A172 (cell line): ENCODE measurements at regions not wholly inside any gene's neighbourhood (a gene's known extent, or its start where the extent isn't known, plus 50 kb on each side); places are given as distances from the start of the nearest gene placed in this dataset.
A peak's percentile ranks its signal among the peaks of the same experiment; 100 is the strongest.

Experiments used
- DNase-seq: peaks from one replicate; pipeline ENCODE4 v3.0.0-alpha.2; 2015; ENCODE audit warnings: low spot score

GRCh38 chr11:103662880-103663279 lies 373.6 kb upstream of the DDI1 start:
- no peak for DNase-seq

GRCh38 chr11:103668859-103669258 lies 367.6 kb upstream of the DDI1 start:
- DNase-seq = no peak

GRCh38 chr11:103671143-103671651 lies 365.2 kb upstream of the DDI1 start:
- DNase-seq = no peak

DNA sequence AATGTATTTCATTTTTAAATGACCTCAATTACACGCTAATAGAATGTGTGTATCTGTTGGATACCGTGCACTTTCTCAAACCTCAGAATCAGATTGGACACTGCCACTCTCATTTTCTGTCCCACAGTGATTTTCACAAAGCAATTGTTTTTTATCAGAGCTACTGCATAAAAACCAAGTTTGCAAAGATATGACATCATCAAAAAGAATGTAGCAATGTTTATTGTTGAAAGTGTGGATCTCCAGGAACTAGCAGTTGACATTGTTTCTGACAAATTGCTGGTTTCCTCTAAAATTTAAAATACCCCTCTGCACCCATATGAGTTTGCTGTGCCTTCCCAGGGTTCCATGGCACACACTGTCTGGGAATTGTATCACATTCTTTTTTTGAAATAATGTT lies 362.7 kb upstream of the DDI1 start:
- DNase-seq = no peak

- DNase-seq = no peak
Observed at GRCh38 chr11:103676413-103676812, 360.0 kb upstream of the DDI1 start.

- no peak for DNase-seq
Observed at GRCh38 chr11:103680826-103681225, 355.6 kb upstream of the DDI1 start.

- DNase-seq = no peak
Observed at GRCh38 chr11:103681855-103682254, 354.6 kb upstream of the DDI1 start.

DNA sequence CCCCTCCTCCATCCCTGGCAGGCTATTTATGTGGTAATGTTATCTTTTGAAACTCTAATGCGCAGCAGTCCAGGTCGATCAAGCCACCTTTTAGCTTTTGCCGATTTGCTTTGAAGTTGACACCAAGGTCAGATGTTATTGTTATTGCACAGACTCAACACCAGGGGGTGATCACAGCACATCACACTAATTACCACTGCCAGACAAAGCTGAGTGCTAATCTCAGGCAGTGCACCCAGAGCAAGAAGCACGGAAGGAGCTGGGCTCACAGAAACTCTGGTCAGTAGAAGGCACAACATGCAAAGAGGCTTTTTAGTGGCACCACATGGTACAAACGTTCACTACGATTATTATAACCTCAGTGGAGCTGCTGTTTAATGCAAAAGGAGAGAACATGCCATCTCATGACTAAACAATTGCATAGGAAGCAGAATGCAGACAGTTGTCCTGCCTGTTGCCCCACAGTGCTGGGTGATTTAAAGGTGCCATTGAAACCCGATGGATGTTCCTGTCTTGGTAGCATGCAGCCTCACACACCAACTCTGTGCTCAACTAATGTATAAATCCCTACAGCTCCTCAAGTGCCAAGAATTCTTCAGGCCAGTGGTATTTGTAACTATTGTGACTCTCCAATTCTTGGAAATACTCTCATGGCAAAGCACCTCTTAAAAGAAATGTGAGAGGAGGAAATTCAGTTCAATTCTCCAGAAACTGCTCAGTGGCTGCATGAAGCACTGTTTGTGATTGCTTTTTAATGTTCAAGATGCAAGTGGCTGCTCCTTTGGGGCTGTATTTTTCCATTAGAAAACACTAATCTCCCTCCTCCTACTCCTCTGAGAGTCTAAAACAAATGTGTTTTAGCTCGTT lies 353.9 kb upstream of the DDI1 start:
- DNase-seq = peak; percentile 67

DNA sequence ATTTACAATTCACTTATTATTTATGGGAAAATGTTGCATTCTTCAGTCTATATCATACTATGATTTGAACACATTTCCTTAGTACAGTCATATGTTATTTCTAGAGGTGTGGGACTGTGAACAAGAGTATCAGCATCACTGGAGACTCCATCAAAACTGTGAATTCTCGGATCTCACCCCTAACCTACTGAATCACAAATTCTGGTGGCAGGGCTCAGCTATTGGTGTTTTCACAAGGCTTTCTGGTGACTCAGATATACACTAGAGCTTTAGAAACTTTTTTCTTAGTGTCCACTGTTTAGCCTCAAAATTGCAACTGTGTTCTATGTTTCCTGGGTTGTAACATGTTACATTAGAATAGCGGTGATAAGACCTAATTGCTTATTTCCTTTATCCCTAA lies 352.9 kb upstream of the DDI1 start:
- DNase-seq = peak; percentile 4

DNA sequence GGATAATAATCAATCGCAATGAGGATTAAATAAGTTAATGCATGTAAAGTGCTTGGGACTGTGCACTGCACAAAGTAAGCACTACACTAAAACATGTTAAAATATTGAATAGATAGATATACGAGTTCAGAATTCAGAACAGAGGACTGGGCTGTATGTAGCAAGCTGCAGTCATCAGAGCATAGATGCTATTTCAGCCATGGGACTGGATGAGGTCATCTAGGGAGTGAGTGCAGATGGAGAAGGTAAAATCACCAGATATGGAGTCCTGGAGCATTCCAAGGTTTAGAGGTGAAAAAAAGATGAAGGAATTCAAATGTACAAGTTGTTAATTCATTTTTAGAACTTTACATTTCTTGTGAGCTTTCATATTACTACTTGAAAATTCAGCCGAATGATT lies 347.5 kb upstream of the DDI1 start:
- DNase-seq = no peak

DNA sequence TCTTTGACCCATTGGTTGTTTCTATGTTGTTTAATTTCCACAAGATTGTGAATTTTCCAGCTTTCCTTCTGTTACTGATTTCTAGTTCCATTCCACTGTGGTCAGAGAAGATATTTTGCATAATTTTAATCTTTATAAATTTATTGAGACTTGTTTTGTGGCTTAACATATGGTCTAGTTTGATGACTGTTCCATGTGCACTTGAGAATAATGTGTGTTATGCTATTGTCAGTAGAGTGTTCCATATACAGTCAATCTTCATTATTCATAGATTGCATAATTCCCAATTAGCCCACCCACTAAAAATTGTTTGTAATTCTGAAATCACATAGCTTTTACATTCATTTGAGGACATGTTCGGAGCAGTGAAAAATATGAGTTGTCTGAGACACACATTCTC lies 346.1 kb upstream of the DDI1 start:
- DNase-seq = no peak

DNA sequence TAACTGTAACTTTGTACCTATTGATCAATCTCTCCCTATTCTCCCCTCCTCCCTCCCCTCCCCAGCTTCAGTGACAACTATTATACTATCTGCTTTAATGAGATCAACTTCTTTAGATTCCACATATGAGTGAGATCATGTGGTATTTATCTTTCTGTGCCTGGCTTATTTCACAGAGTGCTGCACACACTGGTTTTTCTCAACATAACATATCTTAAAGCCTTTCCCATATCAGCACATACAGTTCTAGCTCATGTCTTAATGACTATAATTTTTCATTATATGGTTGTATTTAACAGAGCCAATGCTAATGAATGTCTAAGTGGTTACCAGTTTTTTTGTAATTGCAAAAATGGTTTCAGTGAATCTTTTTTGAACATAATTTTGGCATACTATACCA lies 340.3 kb upstream of the DDI1 start:
- no peak for DNase-seq

DNA sequence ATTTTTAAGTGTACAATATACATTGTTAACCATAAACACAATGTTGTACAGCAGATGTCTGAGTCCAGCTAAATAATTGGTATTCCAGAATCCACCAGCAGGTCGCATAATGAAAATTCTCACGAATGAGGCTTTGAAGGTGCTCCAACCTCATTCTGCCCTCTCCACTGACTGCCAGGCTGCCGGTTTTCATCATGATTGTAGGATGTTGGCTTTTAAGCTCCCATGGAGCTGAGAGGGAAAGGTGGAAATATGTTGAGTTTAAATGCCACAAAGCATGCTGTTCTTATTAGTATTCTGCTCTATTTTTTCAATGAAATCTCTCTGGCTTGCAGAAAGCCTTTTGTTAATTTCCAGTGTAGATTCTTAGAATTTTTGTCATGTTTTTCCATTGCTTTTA lies 337.2 kb upstream of the DDI1 start:
- no peak for DNase-seq

DNA sequence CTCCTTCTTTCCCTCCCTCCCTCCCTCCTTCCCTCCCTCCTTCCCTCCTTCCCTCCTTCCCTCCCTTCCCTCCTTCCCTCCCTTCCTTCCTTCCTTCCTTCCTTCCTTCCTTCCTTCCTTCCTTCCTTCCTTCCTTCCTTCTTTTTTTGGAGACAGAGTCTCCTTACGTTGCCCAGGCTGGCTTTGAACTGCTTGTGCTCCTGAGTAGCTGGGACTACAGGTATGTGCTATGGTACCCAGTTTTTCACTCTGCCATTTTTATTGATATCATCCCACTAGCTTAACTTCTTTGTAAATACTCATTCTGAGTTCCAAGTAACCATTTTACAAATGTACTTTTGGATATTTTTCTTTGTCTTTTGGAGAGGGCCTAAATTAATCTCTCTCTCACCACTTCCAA lies 336.8 kb upstream of the DDI1 start:
- no peak for DNase-seq

DNA sequence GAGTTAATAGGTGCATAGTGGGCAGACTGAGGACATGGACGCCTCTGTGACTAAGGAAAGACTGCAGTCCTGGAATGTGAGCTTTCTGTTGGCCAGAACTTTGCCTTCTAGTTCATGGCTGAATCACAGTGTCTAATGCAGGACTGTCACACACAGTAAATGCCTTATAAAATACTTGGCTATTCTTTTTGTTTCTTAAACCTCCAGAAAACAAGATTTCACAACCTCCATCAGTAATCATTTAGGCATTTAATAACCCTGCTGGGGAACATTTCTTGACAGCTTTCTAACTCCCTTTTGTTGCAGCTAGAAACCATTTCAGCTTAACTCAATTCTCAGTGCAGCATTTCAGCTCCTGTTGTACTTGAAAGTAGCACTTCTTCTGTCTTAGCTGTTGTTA lies 335.8 kb upstream of the DDI1 start:
- peak; percentile 8 for DNase-seq

GRCh38 chr11:103703437-103703836 lies 333.0 kb upstream of the DDI1 start:
- no peak for DNase-seq

GRCh38 chr11:103703954-103704353 lies 332.5 kb upstream of the DDI1 start:
- no peak for DNase-seq

GRCh38 chr11:103705642-103706041 lies 330.8 kb upstream of the DDI1 start:
- DNase-seq = no peak

GRCh38 chr11:103709371-103709770 lies 327.1 kb upstream of the DDI1 start:
- DNase-seq = no peak

DNA sequence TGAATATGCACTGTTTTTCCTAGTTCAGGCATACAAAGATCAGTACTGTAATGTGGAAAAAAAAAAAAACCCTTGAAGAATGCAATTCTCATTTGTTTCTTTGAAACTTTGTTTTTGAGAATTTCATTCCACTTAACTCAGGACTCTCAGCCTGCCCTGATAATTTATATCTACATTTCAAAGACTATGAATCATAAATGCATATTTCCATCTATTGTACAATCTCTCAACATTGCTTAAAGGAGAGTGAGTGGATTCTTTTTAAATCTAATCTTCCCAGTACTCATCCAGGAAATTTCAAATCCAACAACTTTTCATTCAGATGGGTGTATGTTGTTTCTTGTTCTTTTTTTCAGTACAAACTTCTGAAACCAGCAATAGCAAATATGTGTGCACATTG lies 322.2 kb upstream of the DDI1 start:
- no peak for DNase-seq

DNA sequence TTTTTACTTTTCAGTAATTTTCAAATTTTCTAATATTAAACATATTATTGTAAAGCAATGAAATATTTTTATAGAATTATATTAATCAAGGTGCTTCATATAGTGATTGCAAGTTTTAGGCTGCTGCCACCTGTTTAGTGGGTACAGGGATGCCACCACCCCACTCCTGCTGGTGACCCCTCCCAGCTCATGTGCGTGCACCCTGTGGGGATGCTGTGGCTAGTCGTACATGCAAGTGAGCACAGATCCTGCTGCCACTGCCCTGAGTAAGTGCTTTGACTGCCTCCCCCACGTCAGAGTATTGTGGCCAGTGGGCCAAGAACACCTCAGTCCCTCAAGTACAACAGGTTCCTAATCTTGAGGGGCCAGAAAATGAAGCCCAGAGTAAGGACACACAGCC lies 320.1 kb upstream of the DDI1 start:
- no peak for DNase-seq

GRCh38 chr11:103727262-103727661 lies 309.2 kb upstream of the DDI1 start:
- DNase-seq = no peak

DNA sequence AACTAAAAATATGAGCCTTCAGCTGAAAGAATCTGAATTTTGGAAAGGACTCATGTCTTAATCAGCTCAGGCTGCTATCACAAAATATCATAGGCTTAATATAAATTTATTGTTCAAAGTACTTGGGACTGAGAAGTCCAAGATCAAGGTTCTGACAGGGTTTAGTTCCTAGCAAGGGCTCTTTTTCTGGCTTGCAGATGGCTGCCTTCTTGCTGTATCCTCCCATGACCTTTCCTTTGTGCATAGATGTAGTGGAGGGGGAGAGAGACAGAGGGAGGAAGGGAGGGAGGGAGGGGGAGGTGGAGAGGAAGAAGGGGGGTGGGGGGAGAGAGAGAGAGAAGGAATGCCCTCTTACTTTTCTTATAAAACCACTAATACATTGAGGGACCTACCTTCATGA lies 306.8 kb upstream of the DDI1 start:
- no peak for DNase-seq
